ENCODE measurements at regions not wholly inside any gene's neighbourhood (a gene's known extent, or its start where the extent isn't known, plus 50 kb on each side); places are given as distances from the start of the nearest gene placed in this dataset.

GRCh38 chr2:22499082-22499839, 885.7 kb upstream of the KLHL29 start:
- TF ChIP-seq, protein P1, sequence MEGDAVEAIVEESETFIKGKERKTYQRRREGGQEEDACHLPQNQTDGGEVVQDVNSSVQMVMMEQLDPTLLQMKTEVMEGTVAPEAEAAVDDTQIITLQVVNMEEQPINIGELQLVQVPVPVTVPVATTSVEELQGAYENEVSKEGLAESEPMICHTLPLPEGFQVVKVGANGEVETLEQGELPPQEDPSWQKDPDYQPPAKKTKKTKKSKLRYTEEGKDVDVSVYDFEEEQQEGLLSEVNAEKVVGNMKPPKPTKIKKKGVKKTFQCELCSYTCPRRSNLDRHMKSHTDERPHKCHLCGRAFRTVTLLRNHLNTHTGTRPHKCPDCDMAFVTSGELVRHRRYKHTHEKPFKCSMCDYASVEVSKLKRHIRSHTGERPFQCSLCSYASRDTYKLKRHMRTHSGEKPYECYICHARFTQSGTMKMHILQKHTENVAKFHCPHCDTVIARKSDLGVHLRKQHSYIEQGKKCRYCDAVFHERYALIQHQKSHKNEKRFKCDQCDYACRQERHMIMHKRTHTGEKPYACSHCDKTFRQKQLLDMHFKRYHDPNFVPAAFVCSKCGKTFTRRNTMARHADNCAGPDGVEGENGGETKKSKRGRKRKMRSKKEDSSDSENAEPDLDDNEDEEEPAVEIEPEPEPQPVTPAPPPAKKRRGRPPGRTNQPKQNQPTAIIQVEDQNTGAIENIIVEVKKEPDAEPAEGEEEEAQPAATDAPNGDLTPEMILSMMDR (IDR thresholded peaks at IDR 0.05) = no peak
- no peak for TF ChIP-seq POLR2AphosphoS5 (IDR thresholded peaks at IDR 0.05)
